AG04449 (cell line): ENCODE measurements at regions not wholly inside any gene's neighbourhood (a gene's known extent, or its start where the extent isn't known, plus 50 kb on each side); places are given as distances from the start of the nearest gene placed in this dataset.

Experiments
- CTCF ChIA-PET: fragments of 350-600 bp; formaldehyde crosslinking; extraction: SDS; loops from one replicate; lab custom pipeline; 2021; ENCODE audit warnings: antibody characterized with exemption; lab: Yijun Ruan, JAX
- POLR2A ChIA-PET: fragments of 400-600, 350-600 bp; formaldehyde crosslinking; extraction: SDS; loops from one replicate; lab custom pipeline; 2020; ENCODE audit warnings: antibody characterized with exemption, inconsistent platforms; lab: Yijun Ruan, JAX
- DNase-seq: peaks from one replicate; pipeline ENCODE4 v3.0.0-alpha.2; 2010; ENCODE audit warnings: low read depth, low spot score
- H3K4me3 ChIP-seq: 2 replicates; pipeline ENCODE4 v1.5.1; 2011; ENCODE audit warnings: low read depth, mild to moderate bottlenecking, control low read depth, low read length
- CTCF ChIP-seq: IDR thresholded peaks from one replicate; pipeline ENCODE4 v1.5.1; 2011; ENCODE audit warnings: mild to moderate bottlenecking, moderate library complexity, low read length, control low read depth, inconsistent platforms; ENCODE audit not compliant: insufficient read depth; ENCODE audit errors: missing control alignments

GRCh38 chr14:84819528-84819927, 710.4 kb upstream of the FLRT2 start:
- ChIA-PET CTCF (no interaction called here), POLR2A (no interaction called here)
- H3K4me3 ChIP-seq: no peak overlapping the region
- no peak for DNase-seq
- no peak for TF ChIP-seq CTCF

DNA sequence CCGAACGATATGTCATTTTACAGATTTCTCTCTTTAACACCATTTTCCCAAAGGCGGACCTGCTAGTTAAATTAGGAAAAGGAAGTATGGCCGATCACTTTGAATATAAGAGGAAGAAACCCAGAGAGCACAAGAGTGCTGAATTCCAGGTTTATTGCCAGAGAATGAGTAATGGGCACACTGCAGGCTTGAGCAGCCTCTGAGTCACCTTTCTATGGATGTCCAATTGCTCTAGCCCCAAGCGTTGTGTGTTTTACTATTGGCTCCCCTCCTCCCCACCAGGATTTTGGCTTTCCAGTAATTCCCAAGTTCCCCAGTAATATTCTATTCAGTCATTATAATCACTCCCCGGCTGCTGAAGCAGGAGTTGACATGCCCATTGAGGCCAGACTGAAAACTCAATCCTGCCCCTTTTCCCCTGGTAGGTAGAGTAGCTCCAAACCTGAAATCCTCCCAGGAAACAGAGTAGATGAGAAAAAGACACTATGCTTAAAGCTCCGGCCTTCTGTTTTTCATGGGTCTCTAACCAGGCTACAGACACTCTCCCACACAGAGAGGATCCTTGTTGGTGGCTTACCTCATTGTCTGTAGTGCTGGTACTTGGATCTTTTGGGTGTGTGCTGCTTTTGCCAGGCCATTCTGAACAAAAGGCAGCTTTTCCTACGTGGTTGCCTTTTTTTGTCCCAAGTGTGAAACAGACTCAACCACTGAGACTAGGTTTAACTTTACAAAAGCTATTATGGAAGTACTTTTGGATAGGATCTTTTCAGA, 704.3 kb upstream of the FLRT2 start:
- H3K4me3 ChIP-seq: no peak overlapping the region
- ChIA-PET POLR2A (no interaction called here), CTCF (no interaction called here)
- DNase-seq: no peak
- no peak for TF ChIP-seq CTCF

- CTCF ChIA-PET: no interaction called here
- DNase-seq: no peak
- no peak overlapping the region for H3K4me3 ChIP-seq
- POLR2A ChIA-PET: no interaction called here
- no peak for TF ChIP-seq CTCF
These were observed 703.6 kb upstream of the FLRT2 start for GRCh38 chr14:84826294-84826693.

DNA sequence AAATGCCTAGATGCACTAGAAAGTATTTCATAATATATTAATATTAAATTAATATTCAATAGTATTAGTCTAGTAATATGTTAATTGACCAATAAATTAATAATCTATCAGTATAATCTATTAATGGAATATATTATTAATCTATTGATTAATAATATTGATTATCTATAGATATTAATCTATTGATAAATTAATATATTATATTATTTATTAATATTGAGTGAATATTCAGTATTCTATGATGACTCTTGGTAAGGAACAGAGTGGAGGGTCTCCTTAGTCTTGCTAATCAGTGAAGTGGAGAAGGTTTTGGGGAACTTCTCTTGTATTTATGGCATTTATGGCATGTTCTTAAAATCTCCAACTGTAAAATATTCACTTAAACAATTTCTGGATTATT, 679.3 kb upstream of the FLRT2 start:
- H3K4me3 ChIP-seq: no peak overlapping the region
- DNase-seq: no peak
- no peak for TF ChIP-seq CTCF
- CTCF ChIA-PET: no interaction called here
- POLR2A ChIA-PET: no interaction called here

DNA sequence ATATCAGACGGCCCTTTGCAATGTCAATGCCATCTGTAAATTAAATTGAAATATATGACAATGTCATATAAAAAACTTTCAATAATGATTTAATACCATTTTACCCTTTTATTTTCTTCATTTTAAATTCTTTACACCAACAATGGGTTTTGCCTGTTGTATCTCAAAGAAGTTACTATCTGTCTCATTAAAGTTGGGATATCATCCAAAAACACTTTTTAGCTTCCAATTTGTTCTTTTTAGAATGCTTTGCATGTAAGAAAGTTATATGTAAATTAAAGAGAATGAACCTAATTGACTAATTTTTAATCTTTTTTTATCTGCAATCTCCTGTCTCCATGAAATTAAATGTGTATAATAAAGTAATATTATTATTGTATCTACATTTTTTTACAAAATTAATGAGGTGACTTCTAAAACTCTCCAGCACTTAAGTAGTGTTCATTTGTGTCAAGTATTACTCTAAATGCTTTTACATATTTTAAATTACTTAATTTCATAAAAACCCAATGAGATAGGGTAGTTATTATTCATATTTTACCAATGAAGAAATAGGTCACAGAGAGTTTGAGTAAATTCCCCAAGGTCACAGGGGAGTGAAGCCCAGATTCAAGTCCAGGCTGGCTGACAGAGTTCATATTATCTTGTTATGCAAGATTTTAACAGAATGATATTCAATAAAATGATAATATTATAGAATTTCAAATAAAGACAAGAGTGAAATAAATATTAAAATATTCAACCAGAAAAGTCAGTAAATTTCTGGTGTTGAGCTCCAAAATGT, 673.0 kb upstream of the FLRT2 start:
- TF ChIP-seq CTCF: no peak
- H3K4me3 ChIP-seq: no peak overlapping the region
- ChIA-PET CTCF (no interaction called here), POLR2A (no interaction called here)
- no peak for DNase-seq

DNA sequence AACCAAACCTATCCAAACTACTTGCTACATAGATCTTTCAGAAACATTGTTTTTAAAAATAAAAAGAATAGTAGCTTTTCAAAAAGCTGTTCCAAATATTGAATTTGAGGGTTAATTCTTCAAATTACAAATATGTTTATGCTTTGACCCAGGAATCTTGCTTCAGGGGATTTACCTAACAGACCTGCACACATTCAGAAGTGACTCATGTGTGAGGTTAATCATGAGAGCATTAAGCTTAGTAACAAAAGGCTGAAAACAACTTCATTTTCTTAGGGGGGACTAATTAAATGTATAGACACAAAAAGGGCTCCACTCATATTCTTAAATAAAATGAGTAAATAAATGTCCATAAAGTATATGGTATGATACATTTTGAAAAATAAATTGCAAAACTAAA, 672.4 kb upstream of the FLRT2 start:
- no peak overlapping the region for H3K4me3 ChIP-seq
- no peak for DNase-seq
- no peak for TF ChIP-seq CTCF
- ChIA-PET CTCF (no interaction called here), POLR2A (no interaction called here)
